ENCODE measurements at regions not wholly inside any gene's neighbourhood (a gene's known extent, or its start where the extent isn't known, plus 50 kb on each side); places are given as distances from the start of the nearest gene placed in this dataset.

- no peaks in the 10 kb centered on the region for H4K20me1 ChIP-seq (ENCODE audit: low read depth)
- DNase-seq (ENCODE audit: low spot score) = no peak
- no peak overlapping the region for H3K27ac Mint-ChIP-seq
- no peaks in the 10 kb centered on the region for H3K4me1 Mint-ChIP-seq
- H3K9ac ChIP-seq = no peak overlapping the region
- H3K36me3 ChIP-seq = no peaks in the 10 kb centered on the region
- no peak overlapping the region for H3K4me3 Mint-ChIP-seq
- no peaks in the 10 kb centered on the region for H3K79me2 ChIP-seq (ENCODE audit: low read depth)
- H3K27me3 ChIP-seq = no peaks in the 10 kb centered on the region
- TF ChIP-seq EZH2phosphoT487 (IDR thresholded peaks at IDR 0.05) = no peak
- TF ChIP-seq CTCF (IDR thresholded peaks at IDR 0.05) = no peak
- TF ChIP-seq EZH2 (IDR thresholded peaks at IDR 0.05) = no peak
- no peaks in the 10 kb centered on the region for H3K9me3 ChIP-seq (ENCODE audit: low read depth)
- no peak overlapping the region for H2AFZ ChIP-seq (replicated peaks)
- no peaks in the 10 kb centered on the region for H3K9me3 Mint-ChIP-seq
- H3K27me3 Mint-ChIP-seq (ENCODE audit: insufficient read depth, low read depth) = no peaks in the 10 kb centered on the region
- H3F3A ChIP-seq (ENCODE audit: low read depth) = no peaks in the 10 kb centered on the region
- H3K4me1 ChIP-seq = no peaks in the 10 kb centered on the region
- H3K36me3 Mint-ChIP-seq = no peaks in the 10 kb centered on the region
- no peak overlapping the region for H3K4me3 ChIP-seq
- H3K4me2 ChIP-seq = no peak overlapping the region
- H3K27ac ChIP-seq = no peak overlapping the region
These were observed 448.4 kb downstream of the RPS6KC1 start for GRCh38 chr1:213499444-213499843.

- peaks cover 3% of the 10 kb centered on the region for H3K9me3 Mint-ChIP-seq
- H3K4me1 ChIP-seq = no peaks in the 10 kb centered on the region
- no peaks in the 10 kb centered on the region for H3K9me3 ChIP-seq (ENCODE audit: low read depth)
- H3K27ac ChIP-seq = no peak overlapping the region
- H3K4me3 Mint-ChIP-seq = no peak overlapping the region
- H3K27me3 Mint-ChIP-seq (ENCODE audit: insufficient read depth, low read depth) = peaks cover 9% of the 10 kb centered on the region
- H3K4me2 ChIP-seq = no peak overlapping the region
- H3F3A ChIP-seq (ENCODE audit: low read depth) = no peaks in the 10 kb centered on the region
- H3K9ac ChIP-seq = no peak overlapping the region
- TF ChIP-seq EZH2 (IDR thresholded peaks at IDR 0.05) (no peak), CTCF (IDR thresholded peaks at IDR 0.05) (no peak), EZH2phosphoT487 (IDR thresholded peaks at IDR 0.05) (no peak)
- no peaks in the 10 kb centered on the region for H3K36me3 ChIP-seq
- H4K20me1 ChIP-seq (ENCODE audit: low read depth) = no peaks in the 10 kb centered on the region
- no peaks in the 10 kb centered on the region for H3K79me2 ChIP-seq (ENCODE audit: low read depth)
- no peak overlapping the region for H2AFZ ChIP-seq (replicated peaks)
- DNase-seq (ENCODE audit: low spot score) = no peak
- no peak overlapping the region for H3K27ac Mint-ChIP-seq
- no peaks in the 10 kb centered on the region for H3K36me3 Mint-ChIP-seq
- no peaks in the 10 kb centered on the region for H3K4me1 Mint-ChIP-seq
- H3K4me3 ChIP-seq = no peak overlapping the region
- no peaks in the 10 kb centered on the region for H3K27me3 ChIP-seq
These were observed 456.6 kb downstream of the RPS6KC1 start for GRCh38 chr1:213507472-213508223.

- Mint-ChIP-seq H3K4me1 (no peaks in the 10 kb centered on the region), H3K27ac (no peak overlapping the region), H3K36me3 (no peaks in the 10 kb centered on the region), H3K4me3 (no peak overlapping the region), H3K9me3 (peaks cover 3% of the 10 kb centered on the region), H3K27me3 (ENCODE audit: insufficient read depth, low read depth) (peaks cover 8% of the 10 kb centered on the region)
- Histone ChIP-seq H3K4me1 (no peaks in the 10 kb centered on the region), H3K9me3 (ENCODE audit: low read depth) (no peaks in the 10 kb centered on the region), H3K4me3 (no peak overlapping the region), H3K9ac (no peak overlapping the region), H3K36me3 (no peaks in the 10 kb centered on the region), H3K4me2 (no peak overlapping the region), H3F3A (ENCODE audit: low read depth) (no peaks in the 10 kb centered on the region), H3K27ac (no peak overlapping the region), H4K20me1 (ENCODE audit: low read depth) (no peaks in the 10 kb centered on the region), H3K79me2 (ENCODE audit: low read depth) (no peaks in the 10 kb centered on the region), H2AFZ (replicated peaks) (no peak overlapping the region), H3K27me3 (no peaks in the 10 kb centered on the region)
- DNase-seq (ENCODE audit: low spot score) = no peak
- no peak for TF ChIP-seq EZH2 (IDR thresholded peaks at IDR 0.05)
- no peak for TF ChIP-seq CTCF (IDR thresholded peaks at IDR 0.05)
- no peak for TF ChIP-seq EZH2phosphoT487 (IDR thresholded peaks at IDR 0.05)
These were observed 460.1 kb downstream of the RPS6KC1 start for GRCh38 chr1:213511173-213511572.

Data from neural progenitor cell (in vitro differentiated cells).